C1 segment of cervical spinal cord (tissue), 14 donors: ENCODE measurements at regions not wholly inside any gene's neighbourhood (a gene's known extent, or its start where the extent isn't known, plus 50 kb on each side); places are given as distances from the start of the nearest gene placed in this dataset.
"Not testable (repeated sequence)": the region's sequence is repeated elsewhere in the genome, so short reads cannot be mapped to it uniquely, and the experiment has no call there.

Source experiments
- DNase-seq, 14 donors: peaks; one replicate each; lab custom pipeline; 2025; lab: John Stamatoyannopoulos, UW

- DNase-seq = no peak
Observed at GRCh38 chr4:149986917-149987316, 91.3 kb upstream of the DCLK2 start.

GRCh38 chr4:149987330-149988086 is 90.7 kb upstream of the DCLK2 start:
- DNase-seq = no peak

GRCh38 chr4:149988087-149988410 is 90.2 kb upstream of the DCLK2 start:
- DNase-seq = no peak

GRCh38 chr4:149993030-149993429 is 85.2 kb upstream of the DCLK2 start:
- DNase-seq = no peak

- DNase-seq = no peak
Observed at GRCh38 chr4:149995134-149995756, 83.0 kb upstream of the DCLK2 start.

- DNase-seq = no peak
Observed at GRCh38 chr4:149997881-149998421, 80.3 kb upstream of the DCLK2 start.

- DNase-seq = peak in 2 of 14 donors; percentile 19 to 31
Observed at GRCh38 chr4:149999485-150000074, 78.7 kb upstream of the DCLK2 start.

GRCh38 chr4:150001815-150002214 is 76.4 kb upstream of the DCLK2 start:
- DNase-seq = no peak

- DNase-seq = no peak
Observed at GRCh38 chr4:150002561-150002960, 75.7 kb upstream of the DCLK2 start.

- DNase-seq = no peak
Observed at GRCh38 chr4:150004481-150004880, 73.8 kb upstream of the DCLK2 start.

GRCh38 chr4:150005537-150005936 is 72.7 kb upstream of the DCLK2 start:
- DNase-seq = no peak

GRCh38 chr4:150006197-150006596 is 72.0 kb upstream of the DCLK2 start:
- peak in 1 of 14 donors; percentile 12 for DNase-seq

- DNase-seq = no peak
Observed at GRCh38 chr4:150007512-150007911, 70.7 kb upstream of the DCLK2 start.

- DNase-seq = no peak
Observed at GRCh38 chr4:150008546-150008945, 69.7 kb upstream of the DCLK2 start.

GRCh38 chr4:150009533-150009932 is 68.7 kb upstream of the DCLK2 start:
- no peak for DNase-seq

- peak in 1 of 14 donors; percentile 5 for DNase-seq
Observed at GRCh38 chr4:150010525-150011126, 67.6 kb upstream of the DCLK2 start.

- no peak for DNase-seq
Observed at GRCh38 chr4:150012851-150013360, 65.3 kb upstream of the DCLK2 start.

GRCh38 chr4:150015910-150016309 is 62.3 kb upstream of the DCLK2 start:
- not testable (repeated sequence) for DNase-seq

- DNase-seq = not testable (repeated sequence)
Observed at GRCh38 chr4:150016621-150017020, 61.6 kb upstream of the DCLK2 start.

GRCh38 chr4:150018257-150018656 is 60.0 kb upstream of the DCLK2 start:
- no peak for DNase-seq

- no peak for DNase-seq
Observed at GRCh38 chr4:150021483-150021882, 56.8 kb upstream of the DCLK2 start.

GRCh38 chr4:150023489-150023888 is 54.8 kb upstream of the DCLK2 start:
- DNase-seq = no peak
